ENCODE measurements at regions not wholly inside any gene's neighbourhood (a gene's known extent, or its start where the extent isn't known, plus 50 kb on each side); places are given as distances from the start of the nearest gene placed in this dataset.
"Not testable (repeated sequence)": the region's sequence is repeated elsewhere in the genome, so short reads cannot be mapped to it uniquely, and the experiment has no call there.

GRCh38 chr3:159260049-159260662, 458.3 kb downstream of the MFSD1 start:
- ATAC-seq, result peak; percentile 74
- peak; percentile 45 for DNase-seq (ENCODE audit: low read depth, low spot score)
- peak overlapping the region; percentile 20; the same call in 1 of the 2 replicates for H3K4me2 ChIP-seq (ENCODE audit: low read length)
- no peak overlapping the region for H3K4me3 ChIP-seq (replicated peaks in 1 of 2; ENCODE audit: low read depth in 1 of 2, low read length in 2 of 2)
- no peak overlapping the region for H3K9ac ChIP-seq (ENCODE audit: low read length)
- no peaks in the 10 kb centered on the region for H3K36me3 ChIP-seq (ENCODE audit: control insufficient read depth in 1 of 2, insufficient read depth in 2 of 2, low read length in 2 of 2)
- intact Hi-C loops (cut with micrococcal nuclease), result loop anchor here (1.0 to 5.0 kb wide), 4 partner anchors 342 to 533 kb away; no protein-coding TSS in a partner anchor
- peak; percentile 59 to 89 (median 83) for TF ChIP-seq CTCF (IDR thresholded peaks at IDR 0.05 in 2 of 3, conservative IDR thresholded peaks at IDR 0.05 in 1 of 3; ENCODE audit: borderline replicate concordance in 1 of 3, insufficient read depth in 1 of 3, low read depth in 2 of 3, low read length in 2 of 3)
- no peak for TF ChIP-seq ZNF274 (IDR thresholded peaks at IDR 0.05; ENCODE audit: low read depth, low read length)
- peak; percentile 89 for TF ChIP-seq RAD21 (IDR thresholded peaks at IDR 0.05; ENCODE audit: low read depth)
- TF ChIP-seq SRF (IDR thresholded peaks at IDR 0.05; ENCODE audit: low read depth), result no peak
- TF ChIP-seq MAX (IDR thresholded peaks at IDR 0.05), result no peak
- no peaks in the 10 kb centered on the region for H3K79me2 ChIP-seq (ENCODE audit: insufficient read depth, low read length)
- H4K20me1 ChIP-seq (ENCODE audit: insufficient read depth), result no peaks in the 10 kb centered on the region
- RAD21 ChIA-PET (ENCODE audit: low non-redundant PET in 1 of 2, low total read pairs in 2 of 2, uncharacterized antibody in 2 of 2, unreplicated experiment in 2 of 2), result interaction anchor here (0.8 to 1.5 kb wide), 3 partner anchors 414 to 465 kb away, joined by 4 to 8 read pairs (median 4); no protein-coding TSS in a partner anchor
- CTCF ChIA-PET, result interaction anchor here (0.6 to 3.1 kb wide), 16 partner anchors 14 to 746 kb away, joined by 3 to 52 read pairs (median 4); partner anchors contain the start of gene IL12A
- no peaks in the 10 kb centered on the region for H3K9me2 ChIP-seq (ENCODE audit: insufficient read depth)
- POLR2A ChIA-PET, result no interaction called here
- no peaks in the 10 kb centered on the region for H3K9me3 ChIP-seq (ENCODE audit: control insufficient read depth in 1 of 2, insufficient read depth in 1 of 2, low read depth in 1 of 2, low read length in 2 of 2)
- H3K4me1 ChIP-seq (ENCODE audit: control insufficient read depth in 1 of 2, insufficient read depth in 2 of 2, low read length in 2 of 2), result no peaks in the 10 kb centered on the region
- BruUV-seq (replicated peaks), result no TSS peak
- no peak overlapping the region for H3K27ac ChIP-seq (ENCODE audit: low read depth, low read length)
- peak overlapping the region; percentile 48 for H2AFZ ChIP-seq (ENCODE audit: low read depth, low read length, poor library complexity, severe bottlenecking)
- 0 out of 2 replicates have a peak, but pooled peaks cover 6% of the 10 kb centered on the region for H3K27me3 ChIP-seq (ENCODE audit: insufficient read depth, low read length)

GRCh38 chr3:159261333-159261732, 459.5 kb downstream of the MFSD1 start:
- H3K36me3 ChIP-seq (ENCODE audit: control insufficient read depth in 1 of 2, insufficient read depth in 2 of 2, low read length in 2 of 2); ATAC-seq; H3K4me1 ChIP-seq (ENCODE audit: control insufficient read depth in 1 of 2, insufficient read depth in 2 of 2, low read length in 2 of 2); H4K20me1 ChIP-seq (ENCODE audit: insufficient read depth); H3K27ac ChIP-seq (ENCODE audit: low read depth, low read length); RAD21 ChIA-PET (ENCODE audit: low non-redundant PET in 1 of 2, low total read pairs in 2 of 2, uncharacterized antibody in 2 of 2, unreplicated experiment in 2 of 2); DNase-seq (ENCODE audit: low read depth, low spot score); BruUV-seq (replicated peaks); POLR2A ChIA-PET; H3K9me3 ChIP-seq (ENCODE audit: control insufficient read depth in 1 of 2, insufficient read depth in 1 of 2, low read depth in 1 of 2, low read length in 2 of 2); H3K4me3 ChIP-seq (replicated peaks in 1 of 2; ENCODE audit: low read depth in 1 of 2, low read length in 2 of 2); H3K79me2 ChIP-seq (ENCODE audit: insufficient read depth, low read length); H2AFZ ChIP-seq (ENCODE audit: low read depth, low read length, poor library complexity, severe bottlenecking); H3K9ac ChIP-seq (ENCODE audit: low read length); H3K4me2 ChIP-seq (ENCODE audit: low read length); H3K9me2 ChIP-seq (ENCODE audit: insufficient read depth); H3K27me3 ChIP-seq (ENCODE audit: insufficient read depth, low read length): not testable (repeated sequence)
- CTCF ChIA-PET, result interaction anchor here (1.0 to 3.1 kb wide), 3 partner anchors 132 to 534 kb away, joined by 3 to 52 read pairs (median 10); no protein-coding TSS in a partner anchor
- intact Hi-C loops (cut with micrococcal nuclease), result loop anchor here (2.0 to 5.0 kb wide), 2 partner anchors 467 to 534 kb away; no protein-coding TSS in a partner anchor

All from HCT116 (cell line).